22Rv1 (cell line): ENCODE measurements at regions not wholly inside any gene's neighbourhood (a gene's known extent, or its start where the extent isn't known, plus 50 kb on each side); places are given as distances from the start of the nearest gene placed in this dataset.

ENCODE experiments used
- ZFX ChIP-seq: fragments of 450-650 bp; IDR thresholded peaks from 2 replicates; pipeline ENCODE4 v1.6.1; 2017; ENCODE audit warnings: antibody characterized with exemption, borderline replicate concordance
- TF ChIP-seq, protein P1 (sequence below): fragments of 450-650 bp; IDR thresholded peaks from 2 replicates; pipeline ENCODE4 v1.5.1; 2017; ENCODE audit warnings: mild to moderate bottlenecking

DNA sequence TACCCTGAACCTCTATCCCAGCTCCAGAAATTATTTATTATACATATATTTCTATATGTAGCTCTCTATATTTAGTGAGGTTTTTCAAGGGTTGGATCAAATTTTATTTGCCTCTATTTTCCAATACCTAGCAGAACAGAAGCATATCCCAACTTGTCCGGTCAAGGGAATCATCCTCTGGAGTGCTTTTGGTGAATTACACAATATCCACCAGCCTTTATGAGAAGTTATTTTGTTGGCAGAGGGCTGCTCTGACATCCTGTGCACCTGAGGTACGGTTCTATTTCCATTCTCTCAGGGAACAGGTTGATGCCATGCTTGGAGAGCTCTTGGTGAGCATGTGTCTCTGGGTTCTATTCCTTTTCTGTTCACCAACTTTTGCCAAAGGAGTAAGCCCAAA lies 1056.4 kb downstream of the GALC start:
- TF ChIP-seq, protein P1, sequence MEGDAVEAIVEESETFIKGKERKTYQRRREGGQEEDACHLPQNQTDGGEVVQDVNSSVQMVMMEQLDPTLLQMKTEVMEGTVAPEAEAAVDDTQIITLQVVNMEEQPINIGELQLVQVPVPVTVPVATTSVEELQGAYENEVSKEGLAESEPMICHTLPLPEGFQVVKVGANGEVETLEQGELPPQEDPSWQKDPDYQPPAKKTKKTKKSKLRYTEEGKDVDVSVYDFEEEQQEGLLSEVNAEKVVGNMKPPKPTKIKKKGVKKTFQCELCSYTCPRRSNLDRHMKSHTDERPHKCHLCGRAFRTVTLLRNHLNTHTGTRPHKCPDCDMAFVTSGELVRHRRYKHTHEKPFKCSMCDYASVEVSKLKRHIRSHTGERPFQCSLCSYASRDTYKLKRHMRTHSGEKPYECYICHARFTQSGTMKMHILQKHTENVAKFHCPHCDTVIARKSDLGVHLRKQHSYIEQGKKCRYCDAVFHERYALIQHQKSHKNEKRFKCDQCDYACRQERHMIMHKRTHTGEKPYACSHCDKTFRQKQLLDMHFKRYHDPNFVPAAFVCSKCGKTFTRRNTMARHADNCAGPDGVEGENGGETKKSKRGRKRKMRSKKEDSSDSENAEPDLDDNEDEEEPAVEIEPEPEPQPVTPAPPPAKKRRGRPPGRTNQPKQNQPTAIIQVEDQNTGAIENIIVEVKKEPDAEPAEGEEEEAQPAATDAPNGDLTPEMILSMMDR = no peak
- TF ChIP-seq ZFX = no peak
